ENCODE measurements at regions not wholly inside any gene's neighbourhood (a gene's known extent, or its start where the extent isn't known, plus 50 kb on each side); places are given as distances from the start of the nearest gene placed in this dataset.

DNA sequence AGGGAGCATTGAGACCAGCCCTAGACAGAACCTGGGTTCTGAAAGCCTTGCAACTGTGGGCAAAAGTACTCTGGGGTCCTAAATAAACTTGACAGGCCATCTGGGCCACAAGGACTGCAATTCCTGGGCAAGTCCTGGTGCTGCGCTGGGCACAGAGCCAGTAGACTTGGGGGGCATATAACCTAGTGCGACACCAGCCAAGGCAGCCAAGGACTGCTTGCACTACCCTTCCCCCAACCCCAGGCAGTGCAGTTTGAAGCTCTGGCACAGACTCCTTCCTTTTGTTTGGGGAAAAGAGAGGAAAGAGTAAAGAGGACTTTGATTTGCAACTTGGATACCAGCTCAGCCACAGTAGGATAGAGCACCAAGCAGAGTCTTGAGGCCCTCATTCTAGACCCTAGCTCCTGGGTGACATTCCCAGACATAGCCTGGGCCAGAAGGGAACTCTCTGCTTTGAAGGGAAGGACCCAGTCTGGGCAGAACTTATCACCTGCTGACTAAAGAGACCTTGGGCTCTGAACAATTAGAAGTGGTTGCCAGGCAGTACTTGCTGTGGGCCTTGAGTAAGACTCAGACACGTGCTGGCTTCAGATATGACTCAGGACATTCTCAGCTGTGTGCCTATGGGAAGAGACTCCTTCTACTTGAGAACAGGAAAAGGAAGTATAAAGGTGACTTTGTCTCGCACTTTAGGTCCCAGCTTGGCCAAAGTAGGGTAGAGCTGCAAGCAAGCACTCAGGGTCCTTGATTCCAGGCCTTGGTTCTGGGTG is 522.8 kb downstream of the GLUD2 start:
- TF ChIP-seq, protein P1, sequence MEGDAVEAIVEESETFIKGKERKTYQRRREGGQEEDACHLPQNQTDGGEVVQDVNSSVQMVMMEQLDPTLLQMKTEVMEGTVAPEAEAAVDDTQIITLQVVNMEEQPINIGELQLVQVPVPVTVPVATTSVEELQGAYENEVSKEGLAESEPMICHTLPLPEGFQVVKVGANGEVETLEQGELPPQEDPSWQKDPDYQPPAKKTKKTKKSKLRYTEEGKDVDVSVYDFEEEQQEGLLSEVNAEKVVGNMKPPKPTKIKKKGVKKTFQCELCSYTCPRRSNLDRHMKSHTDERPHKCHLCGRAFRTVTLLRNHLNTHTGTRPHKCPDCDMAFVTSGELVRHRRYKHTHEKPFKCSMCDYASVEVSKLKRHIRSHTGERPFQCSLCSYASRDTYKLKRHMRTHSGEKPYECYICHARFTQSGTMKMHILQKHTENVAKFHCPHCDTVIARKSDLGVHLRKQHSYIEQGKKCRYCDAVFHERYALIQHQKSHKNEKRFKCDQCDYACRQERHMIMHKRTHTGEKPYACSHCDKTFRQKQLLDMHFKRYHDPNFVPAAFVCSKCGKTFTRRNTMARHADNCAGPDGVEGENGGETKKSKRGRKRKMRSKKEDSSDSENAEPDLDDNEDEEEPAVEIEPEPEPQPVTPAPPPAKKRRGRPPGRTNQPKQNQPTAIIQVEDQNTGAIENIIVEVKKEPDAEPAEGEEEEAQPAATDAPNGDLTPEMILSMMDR (IDR thresholded peaks at IDR 0.05): no peak
- TF ChIP-seq POLR2A (IDR thresholded peaks at IDR 0.05): no peak

Measured in testis (tissue), 2 donors.